Common myeloid progenitor, CD34-positive (primary cell): ENCODE measurements at regions not wholly inside any gene's neighbourhood (a gene's known extent, or its start where the extent isn't known, plus 50 kb on each side); places are given as distances from the start of the nearest gene placed in this dataset.

ENCODE experiments used
- CTCF ChIA-PET: fragments of 350-600 bp; sonication (Branson Sonifier 250); formaldehyde crosslinking; loops from one replicate; lab custom pipeline; 2021; ENCODE audit warnings: antibody characterized with exemption; lab: Charles Lee
- POLR2A ChIA-PET: fragments of 350-600 bp; sonication (Branson Sonifier 250); formaldehyde crosslinking; loops from one replicate; lab custom pipeline; 2021; ENCODE audit warnings: antibody characterized with exemption; lab: Charles Lee
- DNase-seq, 3 donors: peaks; one replicate each; pipeline versions ENCODE4 v3.0.0 to v3.0.0-alpha.2; 2013
- H3K27ac ChIP-seq, 2 experiments: 1 replicate in 1 of 2; 2 replicates in 1 of 2; pipeline ENCODE4 v1.7.0; 2013; ENCODE audit warnings: inconsistent platforms in 2 of 2, low read length in 2 of 2, mild to moderate bottlenecking in 2 of 2, low read depth in 1 of 2, moderate library complexity in 1 of 2; ENCODE audit not compliant: severe bottlenecking in 2 of 2, insufficient read depth in 1 of 2, poor library complexity in 1 of 2
- H3K27me3 ChIP-seq, 5 experiments: replicated peaks in 2 of 5; 1 replicate in 3 of 5; 2 replicates in 2 of 5; pipeline versions ENCODE4 v1.6.1 to v1.7.0; 2013; ENCODE audit warnings: low read length in 4 of 5, mild to moderate bottlenecking in 2 of 5, moderate library complexity in 2 of 5, inconsistent platforms in 1 of 5; ENCODE audit not compliant: insufficient read depth in 5 of 5, control insufficient read depth in 4 of 5
- H3K36me3 ChIP-seq, 4 experiments: 1 replicate in 2 of 4; 2 replicates in 2 of 4; pipeline versions ENCODE4 v1.6.1 to v1.7.0; 2013; ENCODE audit warnings: low read length in 3 of 4, control low read depth in 1 of 4, mild to moderate bottlenecking in 1 of 4; ENCODE audit not compliant: control insufficient read depth in 4 of 4, insufficient read depth in 4 of 4
- H3K4me1 ChIP-seq, 4 experiments: 1 replicate in 3 of 4; 2 replicates in 1 of 4; pipeline versions ENCODE4 v1.6.1 to v1.7.1; 2013; ENCODE audit warnings: low read length in 3 of 4, mild to moderate bottlenecking in 3 of 4, control low read depth in 1 of 4, inconsistent platforms in 1 of 4, moderate library complexity in 1 of 4; ENCODE audit not compliant: control insufficient read depth in 4 of 4, insufficient read depth in 4 of 4; ENCODE audit errors: control extremely low read depth in 1 of 4
- H3K4me3 ChIP-seq, 7 experiments: 1 replicate in 4 of 7; 2 replicates in 3 of 7; pipeline versions ENCODE4 v1.5.1 to v1.7.0; 2013; ENCODE audit warnings: mild to moderate bottlenecking in 7 of 7, low read length in 6 of 7, moderate library complexity in 6 of 7, inconsistent platforms in 2 of 7, low read depth in 2 of 7, control low read depth in 1 of 7; ENCODE audit not compliant: insufficient read depth in 4 of 7, control insufficient read depth in 1 of 7; ENCODE audit errors: extremely low read depth in 1 of 7
- H3K9me3 ChIP-seq, 5 experiments: 1 replicate in 4 of 5; 2 replicates in 1 of 5; pipeline versions ENCODE4 v1.6.1 to v1.7.1; 2013; ENCODE audit warnings: low read length in 4 of 5, mild to moderate bottlenecking in 2 of 5, inconsistent platforms in 1 of 5, low read depth in 1 of 5, moderate library complexity in 1 of 5; ENCODE audit not compliant: control insufficient read depth in 4 of 5, insufficient read depth in 2 of 5; ENCODE audit errors: control extremely low read depth in 1 of 5
- WGBS: methylation state at CpG from one replicate; pipeline ENCODE4 v1.1.5; 2013; ENCODE audit not compliant: insufficient coverage; 5-methylcytosine and 5-hydroxymethylcytosine counted together

- no peak for DNase-seq
- Histone ChIP-seq H3K27ac (no peak overlapping the region), H3K36me3 (no peaks in the 10 kb centered on the region), H3K27me3 (no peaks in the 10 kb centered on the region), H3K4me1 (peaks cover 4 to 48% (median 33%) of the 10 kb centered on the region in 4 experiments), H3K9me3 (no peaks in the 10 kb centered on the region), H3K4me3 (no peak overlapping the region)
- ChIA-PET CTCF (interaction anchor here (0.7 to 1.1 kb wide), 2 partner anchors 17 to 44 kb away, joined by 3 read pairs; no protein-coding TSS in a partner anchor), POLR2A (no interaction called here)
- WGBS, result 100% methylated on average over 1 of the region's 1 CpG
Measured at GRCh38 chr5:135228222-135228621, 170.8 kb downstream of the MACROH2A1 start.

- 85% methylated on average over 3 of the region's 6 CpGs for WGBS
- peak in 1 of 3 donors; percentile 21 for DNase-seq
- Histone ChIP-seq H3K27ac (no peak overlapping the region), H3K27me3 (no peaks in the 10 kb centered on the region), H3K36me3 (no peaks in the 10 kb centered on the region), H3K4me1 (peaks cover 4 to 48% (median 33%) of the 10 kb centered on the region in 4 experiments), H3K9me3 (no peaks in the 10 kb centered on the region), H3K4me3 (no peak overlapping the region)
- POLR2A ChIA-PET, result no interaction called here
- CTCF ChIA-PET, result interaction anchor here (0.7 to 1.2 kb wide), 3 partner anchors 12 to 45 kb away, joined by 3 read pairs; no protein-coding TSS in a partner anchor
Measured at GRCh38 chr5:135227064-135228022, 171.7 kb downstream of the MACROH2A1 start.

DNA sequence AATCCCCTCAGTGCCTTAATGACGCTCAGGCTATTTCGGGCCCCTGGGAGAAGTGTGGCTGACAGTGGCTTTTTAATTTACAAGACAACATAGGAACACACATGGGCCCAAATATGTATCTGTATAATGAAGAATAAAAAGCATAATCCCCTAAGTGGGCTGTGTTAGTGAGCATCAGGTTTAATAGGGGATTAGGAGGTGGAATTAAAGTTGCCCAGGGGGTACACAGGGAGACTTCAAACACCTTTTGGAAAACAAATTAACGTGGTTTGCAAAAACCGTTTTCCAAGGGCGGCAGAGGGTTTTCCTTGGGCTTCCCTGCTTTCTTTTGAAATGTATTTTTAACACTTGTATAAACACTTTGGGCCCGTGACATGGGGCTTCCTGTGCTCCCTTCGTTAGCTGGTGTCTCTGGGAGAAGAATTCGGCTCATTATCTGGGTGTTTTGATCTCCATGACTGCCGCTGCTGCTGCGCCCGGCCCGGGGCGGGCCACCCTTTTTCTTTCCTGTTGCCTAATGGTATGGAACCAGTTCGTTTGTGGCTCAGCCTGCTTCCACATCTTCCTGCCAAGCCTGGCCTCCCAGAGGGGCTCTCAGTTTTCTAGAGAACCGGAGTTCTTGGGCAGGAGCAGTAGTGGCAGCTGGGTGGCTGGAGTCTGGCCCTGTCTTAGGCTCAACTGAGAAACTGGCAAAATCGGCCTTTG, 173.0 kb downstream of the MACROH2A1 start:
- H3K36me3 ChIP-seq, result no peaks in the 10 kb centered on the region
- peak overlapping the region in 3 of 7 experiments; percentile 5 to 36 (median 12) for H3K4me3 ChIP-seq
- WGBS, result 16% methylated on average over 12 of the region's 16 CpGs
- ChIA-PET CTCF (no interaction called here), POLR2A (no interaction called here)
- no peaks in the 10 kb centered on the region for H3K9me3 ChIP-seq
- peaks cover 4 to 48% (median 33%) of the 10 kb centered on the region in 4 experiments for H3K4me1 ChIP-seq
- DNase-seq, result no peak
- no peak overlapping the region for H3K27ac ChIP-seq
- H3K27me3 ChIP-seq, result no peaks in the 10 kb centered on the region

GRCh38 chr5:135223891-135224625, 175.0 kb downstream of the MACROH2A1 start:
- Histone ChIP-seq H3K36me3 (no peaks in the 10 kb centered on the region), H3K4me1 (peaks cover 4 to 36% (median 23%) of the 10 kb centered on the region in 4 experiments), H3K4me3 (no peak overlapping the region), H3K27me3 (no peaks in the 10 kb centered on the region), H3K27ac (no peak overlapping the region), H3K9me3 (no peaks in the 10 kb centered on the region)
- ChIA-PET CTCF (interaction anchor here (1.6 kb wide), 1 partner anchor 33 kb away, joined by 5 read pairs; no protein-coding TSS in a partner anchor), POLR2A (no interaction called here)
- DNase-seq, result peak in 2 of 3 donors; percentile 53 to 54
- 79% methylated on average over 3 of the region's 5 CpGs for WGBS

DNA sequence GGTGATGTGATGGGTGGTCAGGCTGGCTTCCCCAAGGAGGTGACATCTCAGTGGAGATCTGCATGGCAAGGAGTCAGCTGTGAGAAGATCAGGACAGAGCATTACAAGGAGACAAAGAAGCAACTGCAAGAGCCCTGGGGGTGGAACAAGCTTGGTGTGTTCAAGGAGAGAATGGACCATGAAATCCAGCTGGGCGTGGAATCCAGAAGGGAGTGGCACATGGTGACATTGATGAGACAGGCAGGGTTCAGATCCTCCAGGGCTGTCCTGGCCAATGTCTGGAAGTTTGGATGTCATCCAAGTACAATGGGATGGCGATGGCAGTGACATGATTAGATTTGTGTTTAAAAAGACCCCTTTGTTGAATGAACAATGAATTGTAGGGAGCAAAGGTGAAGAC, 175.6 kb downstream of the MACROH2A1 start:
- Histone ChIP-seq H3K27me3 (no peaks in the 10 kb centered on the region), H3K36me3 (no peaks in the 10 kb centered on the region), H3K4me1 (peaks cover 4 to 36% (median 23%) of the 10 kb centered on the region in 4 experiments), H3K9me3 (no peaks in the 10 kb centered on the region), H3K4me3 (no peak overlapping the region), H3K27ac (no peak overlapping the region)
- 100% methylated on average over 2 of the region's 2 CpGs for WGBS
- ChIA-PET POLR2A (no interaction called here), CTCF (interaction anchor here (1.6 to 1.7 kb wide), 2 partner anchors 11 to 32 kb away, joined by 3 to 5 read pairs; no protein-coding TSS in a partner anchor)
- no peak for DNase-seq

DNA sequence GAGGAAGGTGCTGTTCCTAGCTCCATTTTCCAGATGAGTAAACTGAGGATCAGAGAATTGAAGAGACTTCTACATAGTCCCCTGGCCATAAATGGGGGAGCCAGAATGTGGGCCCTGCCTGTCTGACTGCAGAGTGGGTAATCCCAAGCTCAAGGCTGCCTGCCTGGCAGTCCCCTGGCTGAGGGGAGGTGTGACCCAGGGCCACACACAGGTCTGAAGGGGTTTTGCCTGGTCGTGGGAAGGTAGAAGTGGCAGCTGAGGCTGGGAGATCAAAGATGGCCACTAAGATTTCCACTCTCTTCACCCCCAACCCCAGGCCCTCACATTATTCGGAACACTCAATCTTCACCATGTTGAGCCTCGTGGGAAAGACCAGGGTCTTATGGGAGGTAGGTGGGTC, 176.3 kb downstream of the MACROH2A1 start:
- CTCF ChIA-PET, result interaction anchor here (1.0 to 1.7 kb wide), 4 partner anchors 10 to 31 kb away, joined by 3 to 5 read pairs (median 3); no protein-coding TSS in a partner anchor
- POLR2A ChIA-PET, result no interaction called here
- H3K27me3 ChIP-seq, result no peaks in the 10 kb centered on the region

More for the DNA sequence above, 176.3 kb downstream of the MACROH2A1 start:
- H3K4me3 ChIP-seq, result no peak overlapping the region
- peaks cover 4 to 36% (median 23%) of the 10 kb centered on the region in 4 experiments for H3K4me1 ChIP-seq
- no peak overlapping the region for H3K27ac ChIP-seq
- no peaks in the 10 kb centered on the region for H3K9me3 ChIP-seq
- no peaks in the 10 kb centered on the region for H3K36me3 ChIP-seq
- no CpG with 5 or more reads among the region's 3 CpGs for WGBS
- no peak for DNase-seq
